ENCODE measurements at regions not wholly inside any gene's neighbourhood (a gene's known extent, or its start where the extent isn't known, plus 50 kb on each side); places are given as distances from the start of the nearest gene placed in this dataset.
"Not testable (repeated sequence)": the region's sequence is repeated elsewhere in the genome, so short reads cannot be mapped to it uniquely, and the experiment has no call there.

DNA sequence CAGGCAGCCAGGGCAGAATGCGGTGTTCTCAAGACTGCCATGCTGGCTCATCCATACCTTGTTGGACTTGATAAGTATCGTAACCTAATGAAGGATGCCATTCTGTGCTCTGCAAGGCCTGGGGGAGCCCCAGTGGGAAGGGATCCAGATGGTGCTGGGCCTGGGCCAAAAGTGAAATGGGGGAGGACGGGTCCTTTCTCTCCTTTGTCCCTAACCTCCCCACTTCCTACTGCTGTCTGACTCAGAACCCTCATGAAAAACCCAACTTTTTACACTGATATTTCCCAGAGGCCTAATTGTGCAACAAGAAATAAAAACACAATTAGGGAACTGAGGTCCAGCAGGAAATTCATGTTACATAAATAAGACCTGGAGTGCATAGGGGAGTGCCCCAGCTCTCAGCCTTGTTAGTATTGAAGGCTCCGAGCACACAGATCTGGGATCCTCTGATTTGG is 193.7 kb upstream of the SVIL start:
- no peak for DNase-seq (ENCODE audit: low spot score)

- no peak for DNase-seq (ENCODE audit: low spot score)
Measured at GRCh38 chr10:29827512-29827911, 192.7 kb upstream of the SVIL start.

GRCh38 chr10:29826801-29827450 is 192.2 kb upstream of the SVIL start:
- DNase-seq (ENCODE audit: low spot score): no peak

- DNase-seq (ENCODE audit: low spot score): no peak
Measured at GRCh38 chr10:29826221-29826620, 191.4 kb upstream of the SVIL start.

- DNase-seq (ENCODE audit: low spot score): peak; percentile 75
Measured at GRCh38 chr10:29823553-29824080, 188.8 kb upstream of the SVIL start.

DNA sequence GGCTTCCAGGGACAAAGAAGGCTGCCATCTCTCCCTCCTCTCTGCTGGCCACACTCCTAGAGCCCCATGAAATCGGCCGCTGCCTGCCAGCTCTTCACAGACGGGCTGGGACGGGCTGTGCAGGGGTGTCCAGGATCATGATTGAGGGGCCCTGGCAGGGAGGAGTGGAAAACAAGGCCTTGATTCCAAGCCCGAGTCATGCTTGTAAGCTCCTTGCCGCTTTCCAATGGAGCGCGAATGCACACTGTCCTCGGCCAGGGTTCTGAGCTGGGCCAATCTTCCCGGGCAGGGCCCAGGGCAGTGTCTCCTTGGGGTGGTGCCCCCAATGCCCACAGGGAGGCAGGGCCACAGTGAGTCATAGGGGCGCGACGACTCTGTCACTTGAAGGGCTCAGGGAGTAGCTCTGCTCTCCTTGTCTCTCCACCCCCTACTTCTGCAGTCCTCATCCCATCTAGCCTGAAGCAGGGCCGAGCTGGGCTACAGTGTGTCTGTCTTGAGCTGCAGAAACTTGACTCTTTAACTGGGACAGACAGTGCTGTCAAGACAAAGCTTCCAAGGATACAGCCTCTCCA is 186.2 kb upstream of the SVIL start:
- DNase-seq (ENCODE audit: low spot score): peak; percentile 88

- peak; percentile 34 for DNase-seq (ENCODE audit: low spot score)
Measured at GRCh38 chr10:29816801-29817558, 182.2 kb upstream of the SVIL start.

DNA sequence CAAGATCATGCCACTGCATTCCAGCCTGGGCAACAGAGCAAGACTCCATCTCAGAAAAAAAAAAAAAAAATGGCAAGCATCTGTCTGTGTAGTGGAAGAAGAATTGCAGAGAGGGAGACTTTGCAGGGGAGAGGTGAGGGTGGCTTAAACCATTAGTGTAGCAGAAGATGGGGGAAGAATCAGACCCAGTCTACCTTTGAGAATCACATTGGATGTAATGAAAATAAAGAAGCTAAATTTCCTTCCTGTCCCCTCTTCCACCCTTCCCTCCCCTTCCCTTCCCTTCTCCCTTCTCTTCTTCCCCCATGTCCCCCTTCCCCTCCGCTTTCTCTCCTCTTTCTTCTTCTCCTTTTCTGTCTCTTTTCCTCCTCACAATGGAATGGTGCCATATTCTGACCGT is 180.8 kb upstream of the SVIL start:
- DNase-seq (ENCODE audit: low spot score): no peak

- no peak for DNase-seq (ENCODE audit: low spot score)
Measured at GRCh38 chr10:29811751-29812427, 177.1 kb upstream of the SVIL start.

DNA sequence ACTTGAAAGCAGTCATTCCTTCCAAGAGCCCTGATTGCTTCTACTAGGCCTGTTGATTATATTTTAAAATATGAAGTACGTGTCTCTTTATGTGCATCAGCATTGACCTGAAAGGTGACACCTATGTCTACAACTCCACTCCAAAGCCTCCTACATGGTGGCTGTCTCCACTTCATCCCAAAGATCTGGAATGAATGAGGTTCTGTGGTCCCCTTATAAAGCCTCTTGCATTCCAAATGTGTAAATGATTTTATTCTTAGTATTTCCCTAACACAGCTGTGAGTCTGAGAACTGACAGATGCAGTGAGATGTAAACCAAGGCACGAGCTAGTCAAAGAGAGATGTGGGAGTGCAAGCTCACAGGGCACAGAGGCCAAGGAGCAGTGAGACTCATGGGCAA is 176.0 kb upstream of the SVIL start:
- no peak for DNase-seq (ENCODE audit: low spot score)

- DNase-seq (ENCODE audit: low spot score): not testable (repeated sequence)
Measured at GRCh38 chr10:29810231-29810630, 175.5 kb upstream of the SVIL start.

- DNase-seq (ENCODE audit: low spot score): no peak
Measured at GRCh38 chr10:29809383-29809782, 174.6 kb upstream of the SVIL start.

- no peak for DNase-seq (ENCODE audit: low spot score)
Measured at GRCh38 chr10:29807163-29807806, 172.5 kb upstream of the SVIL start.

GRCh38 chr10:29806350-29806788 is 171.6 kb upstream of the SVIL start:
- DNase-seq (ENCODE audit: low spot score): no peak

DNA sequence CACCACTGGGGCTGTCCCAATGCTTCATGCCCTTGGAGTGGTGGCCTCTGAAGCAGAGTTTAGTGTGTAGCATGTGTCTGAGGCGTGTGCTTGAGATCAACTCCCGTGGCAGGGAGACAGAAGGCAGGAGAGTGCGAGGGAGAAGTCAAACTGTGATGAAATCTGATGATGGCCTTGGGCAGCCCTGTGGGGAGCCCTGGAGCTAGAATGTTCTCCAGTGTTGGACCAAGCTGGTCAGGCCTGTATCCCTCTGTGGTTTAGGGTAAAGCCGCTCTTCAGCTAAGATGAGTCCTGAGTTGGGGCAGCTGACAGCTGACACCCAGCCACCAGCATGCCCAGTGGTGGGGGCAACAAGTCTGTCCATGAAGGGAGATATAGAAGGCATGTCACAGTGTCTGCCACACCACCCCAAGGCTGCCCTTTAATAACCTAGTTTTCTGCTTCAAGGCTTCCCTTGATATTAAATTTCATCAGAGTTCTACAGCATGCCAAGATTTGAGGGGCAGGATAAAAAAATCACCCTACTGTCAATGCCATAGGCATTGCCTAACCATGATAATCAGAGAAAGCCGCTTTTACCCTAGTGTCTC is 170.5 kb upstream of the SVIL start:
- no peak for DNase-seq (ENCODE audit: low spot score)

DNA sequence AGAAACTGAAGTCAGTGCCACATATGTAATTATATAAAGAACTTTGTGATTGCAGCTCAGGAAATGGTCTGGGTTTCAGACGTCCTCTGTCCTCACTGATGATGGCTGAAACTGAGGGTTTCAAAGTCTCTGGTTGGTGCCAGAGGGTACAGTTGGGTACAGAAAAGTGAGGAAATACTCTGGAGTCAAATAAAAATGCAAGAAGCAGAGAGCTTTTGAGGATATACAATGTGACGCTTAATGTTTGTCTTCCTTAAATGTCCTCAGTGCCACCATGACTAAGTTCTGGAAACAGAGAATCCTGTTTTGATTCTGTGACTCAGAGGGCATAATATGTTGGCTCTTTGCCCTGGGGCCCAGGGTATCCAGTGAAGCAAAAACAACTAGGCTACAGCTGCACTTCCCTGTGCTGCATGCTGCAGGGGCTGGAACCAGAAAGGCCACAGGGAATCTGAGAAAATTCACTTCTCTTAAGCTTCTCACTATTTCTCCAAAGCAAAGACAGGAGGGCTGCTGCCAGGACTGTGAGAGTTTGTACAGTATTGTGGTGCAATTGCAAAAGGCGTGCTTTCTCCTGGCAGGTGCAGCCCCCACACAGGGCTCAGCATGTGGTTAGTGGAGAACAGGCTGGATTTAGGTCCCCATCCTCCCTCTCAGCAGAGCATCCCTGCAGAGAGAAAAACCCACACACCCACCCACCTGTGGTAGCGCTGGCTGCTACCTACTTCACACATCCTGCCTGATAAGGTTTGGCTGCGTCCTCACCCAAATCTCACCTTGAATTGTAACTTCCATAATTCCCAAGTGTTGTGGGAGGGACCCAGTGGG is 169.5 kb upstream of the SVIL start:
- no peak for DNase-seq (ENCODE audit: low spot score)

GRCh38 chr10:29802171-29802570 is 167.4 kb upstream of the SVIL start:
- DNase-seq (ENCODE audit: low spot score): no peak

GRCh38 chr10:29798921-29799690 is 164.3 kb upstream of the SVIL start:
- no peak for DNase-seq (ENCODE audit: low spot score)

DNA sequence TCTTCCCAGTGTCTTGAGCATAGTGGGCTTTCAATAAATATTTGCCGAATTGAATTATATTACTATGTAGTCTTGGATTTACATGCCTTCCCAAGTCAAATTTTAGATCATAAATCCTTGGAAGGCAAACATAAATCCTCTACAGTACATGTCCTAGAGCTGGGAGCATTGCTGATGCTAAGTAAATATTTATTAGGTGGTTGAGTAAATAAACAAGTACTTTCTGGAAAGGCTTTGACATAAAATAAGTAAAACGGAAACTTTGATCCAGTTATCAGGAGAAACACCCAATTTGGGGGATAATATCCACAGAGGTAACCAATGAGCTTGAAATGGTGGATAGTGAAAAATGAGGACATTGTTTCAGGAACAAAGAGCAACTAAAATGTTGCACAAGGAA is 162.8 kb upstream of the SVIL start:
- no peak for DNase-seq (ENCODE audit: low spot score)

- no peak for DNase-seq (ENCODE audit: low spot score)
Measured at GRCh38 chr10:29795850-29796249, 161.1 kb upstream of the SVIL start.

Data from left forelimb (tissue), 1 donor.